Tibial nerve (tissue), 4 donors: ENCODE measurements at regions not wholly inside any gene's neighbourhood (a gene's known extent, or its start where the extent isn't known, plus 50 kb on each side); places are given as distances from the start of the nearest gene placed in this dataset.

Experiments
- DNase-seq, 2 donors: peaks; one replicate each; pipeline ENCODE4 v3.0.0-alpha.2; 2019; ENCODE audit warnings: low spot score in 2 of 2
- H3K27ac ChIP-seq, 4 donors: fragments of 200-600 bp; sonication (generic) in 3 of 4; one replicate each; pipeline ENCODE4 v1.5.1; 2017 to 2019; ENCODE audit warnings: mild to moderate bottlenecking in 1 of 4
- H3K27me3 ChIP-seq, 2 donors: fragments of 200-600 bp; sonication (generic) in 1 of 2; one replicate each; pipeline versions ENCODE4 v1.5.1 to v1.6.0; 2017 to 2019
- H3K36me3 ChIP-seq, 3 donors: fragments of 200-600 bp; sonication (generic); one replicate each; pipeline ENCODE4 v1.5.1; 2018 to 2019
- H3K4me1 ChIP-seq, 4 donors: fragments of 200-600 bp; sonication (generic) in 3 of 4; one replicate each; pipeline ENCODE4 v1.5.1; 2017 to 2019
- H3K4me3 ChIP-seq, 4 donors: fragments of 200-600 bp; sonication (generic) in 3 of 4; one replicate each; pipeline ENCODE4 v1.5.1; 2017 to 2019; ENCODE audit warnings: mild to moderate bottlenecking in 1 of 4, moderate library complexity in 1 of 4
- H3K9me3 ChIP-seq, 4 donors: fragments of 200-600 bp; sonication (generic) in 3 of 4; one replicate each; pipeline ENCODE4 v1.5.1; 2017 to 2019
- EP300 ChIP-seq, 2 donors: sonication (generic); formaldehyde crosslinking; IDR thresholded peaks; one replicate each; pipeline ENCODE4 v1.6.1; 2017; ENCODE audit warnings: antibody characterized with exemption in 2 of 2, mild to moderate bottlenecking in 1 of 2
- POLR2A ChIP-seq, 2 donors: fragments of 450-650 bp; IDR thresholded peaks; one replicate each; pipeline ENCODE4 v1.6.1; 2017; ENCODE audit warnings: antibody characterized with exemption in 2 of 2, mild to moderate bottlenecking in 2 of 2, moderate library complexity in 2 of 2
- WGBS, 2 donors: methylation state at CpG; one replicate each; pipeline ENCODE4 v1.1.5; 2018; 5-methylcytosine and 5-hydroxymethylcytosine counted together
- TF ChIP-seq, protein P1 (sequence below), 5 experiments: fragments of 200-600 bp in 3 of 5; fragments of 450-650 bp in 2 of 5; sonication (generic) in 3 of 5; IDR thresholded peaks; one replicate each; pipeline ENCODE4 v1.5.1; 2016 to 2019; ENCODE audit warnings: antibody characterized with exemption in 5 of 5, mild to moderate bottlenecking in 3 of 5, moderate library complexity in 2 of 5

GRCh38 chr14:30284808-30285207, 274.1 kb upstream of the G2E3 start:
- H3K9me3 ChIP-seq = peaks cover 0 to 8% (median 0%) of the 10 kb centered on the region in 4 donors
- no peak overlapping the region for H3K4me3 ChIP-seq
- no peaks in the 10 kb centered on the region for H3K27me3 ChIP-seq
- no peaks in the 10 kb centered on the region for H3K36me3 ChIP-seq
- 78 to 79% methylated on average over 4 of the region's 4 CpGs for WGBS, 2 donors
- no peak overlapping the region for H3K27ac ChIP-seq
- DNase-seq = no peak
- no peaks in the 10 kb centered on the region for H3K4me1 ChIP-seq
- TF ChIP-seq POLR2A (IDR thresholded peaks at IDR 0.05) (no peak), EP300 (IDR thresholded peaks at IDR 0.05) (no peak)
- TF ChIP-seq, protein P1, sequence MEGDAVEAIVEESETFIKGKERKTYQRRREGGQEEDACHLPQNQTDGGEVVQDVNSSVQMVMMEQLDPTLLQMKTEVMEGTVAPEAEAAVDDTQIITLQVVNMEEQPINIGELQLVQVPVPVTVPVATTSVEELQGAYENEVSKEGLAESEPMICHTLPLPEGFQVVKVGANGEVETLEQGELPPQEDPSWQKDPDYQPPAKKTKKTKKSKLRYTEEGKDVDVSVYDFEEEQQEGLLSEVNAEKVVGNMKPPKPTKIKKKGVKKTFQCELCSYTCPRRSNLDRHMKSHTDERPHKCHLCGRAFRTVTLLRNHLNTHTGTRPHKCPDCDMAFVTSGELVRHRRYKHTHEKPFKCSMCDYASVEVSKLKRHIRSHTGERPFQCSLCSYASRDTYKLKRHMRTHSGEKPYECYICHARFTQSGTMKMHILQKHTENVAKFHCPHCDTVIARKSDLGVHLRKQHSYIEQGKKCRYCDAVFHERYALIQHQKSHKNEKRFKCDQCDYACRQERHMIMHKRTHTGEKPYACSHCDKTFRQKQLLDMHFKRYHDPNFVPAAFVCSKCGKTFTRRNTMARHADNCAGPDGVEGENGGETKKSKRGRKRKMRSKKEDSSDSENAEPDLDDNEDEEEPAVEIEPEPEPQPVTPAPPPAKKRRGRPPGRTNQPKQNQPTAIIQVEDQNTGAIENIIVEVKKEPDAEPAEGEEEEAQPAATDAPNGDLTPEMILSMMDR (IDR thresholded peaks at IDR 0.05) = no peak

- Histone ChIP-seq H3K27ac (no peak overlapping the region), H3K4me3 (no peak overlapping the region), H3K27me3 (no peaks in the 10 kb centered on the region), H3K9me3 (no peaks in the 10 kb centered on the region), H3K36me3 (no peaks in the 10 kb centered on the region), H3K4me1 (no peaks in the 10 kb centered on the region)
- 78 to 84% methylated on average over 7 of the region's 7 CpGs for WGBS, 2 donors
- DNase-seq = no peak
- no peak for TF ChIP-seq EP300 (IDR thresholded peaks at IDR 0.05)
- TF ChIP-seq POLR2A (IDR thresholded peaks at IDR 0.05) = no peak
- TF ChIP-seq, protein P1 (IDR thresholded peaks at IDR 0.05) = no peak
These were observed 271.1 kb upstream of the G2E3 start for GRCh38 chr14:30287579-30288445.

GRCh38 chr14:30290001-30290400, 269.0 kb upstream of the G2E3 start:
- Histone ChIP-seq H3K4me1 (no peaks in the 10 kb centered on the region), H3K27ac (no peak overlapping the region), H3K36me3 (no peaks in the 10 kb centered on the region), H3K4me3 (no peak overlapping the region), H3K27me3 (no peaks in the 10 kb centered on the region), H3K9me3 (no peaks in the 10 kb centered on the region)
- 55 to 61% methylated on average over 3 of the region's 3 CpGs for WGBS, 2 donors
- no peak for TF ChIP-seq POLR2A (IDR thresholded peaks at IDR 0.05)
- TF ChIP-seq, protein P1 (IDR thresholded peaks at IDR 0.05) = no peak
- TF ChIP-seq EP300 (IDR thresholded peaks at IDR 0.05) = no peak
- no peak for DNase-seq

DNA sequence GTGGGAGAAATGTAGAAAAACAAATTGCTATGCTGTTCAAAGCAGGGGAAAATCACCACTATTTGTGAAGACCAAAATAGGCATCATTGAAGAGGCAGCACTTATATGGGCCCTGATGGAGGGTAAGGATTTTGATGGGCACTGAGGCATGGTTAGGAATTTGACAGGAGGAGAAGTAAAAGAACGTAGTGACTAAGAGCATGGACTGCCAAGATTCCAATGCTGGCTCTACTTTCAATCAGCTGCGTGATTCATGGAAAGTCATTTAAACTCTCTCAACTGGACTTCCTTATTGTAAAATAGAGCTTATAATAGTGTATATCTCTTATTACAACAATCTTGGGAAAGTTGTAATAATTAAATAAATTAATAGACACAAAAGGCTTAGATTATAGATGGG, 267.7 kb upstream of the G2E3 start:
- no peak for DNase-seq
- Histone ChIP-seq H3K9me3 (no peaks in the 10 kb centered on the region), H3K4me1 (no peaks in the 10 kb centered on the region), H3K36me3 (no peaks in the 10 kb centered on the region), H3K27me3 (no peaks in the 10 kb centered on the region), H3K27ac (no peak overlapping the region), H3K4me3 (no peak overlapping the region)
- TF ChIP-seq POLR2A (IDR thresholded peaks at IDR 0.05) (no peak), EP300 (IDR thresholded peaks at IDR 0.05) (no peak)
- TF ChIP-seq, protein P1 (IDR thresholded peaks at IDR 0.05) = no peak
- 56 to 65% methylated on average over 2 of the region's 2 CpGs for WGBS, 2 donors

- TF ChIP-seq, protein P1 (IDR thresholded peaks at IDR 0.05) = no peak
- TF ChIP-seq EP300 (IDR thresholded peaks at IDR 0.05) (no peak), POLR2A (IDR thresholded peaks at IDR 0.05) (no peak)
- Histone ChIP-seq H3K27me3 (no peaks in the 10 kb centered on the region), H3K4me3 (no peak overlapping the region), H3K36me3 (no peaks in the 10 kb centered on the region), H3K27ac (no peak overlapping the region), H3K4me1 (no peaks in the 10 kb centered on the region), H3K9me3 (no peaks in the 10 kb centered on the region)
- DNase-seq = no peak
- 77 to 83% methylated on average over 3 of the region's 3 CpGs for WGBS, 2 donors
These were observed 266.4 kb upstream of the G2E3 start for GRCh38 chr14:30292541-30292940.
